Upper lobe of right lung (tissue), 1 donor: ENCODE measurements at regions not wholly inside any gene's neighbourhood (a gene's known extent, or its start where the extent isn't known, plus 50 kb on each side); places are given as distances from the start of the nearest gene placed in this dataset.

Experiments
- ATAC-seq: fragments of 200-7000 bp; cut with Tn5 transposase; one replicate; pipeline ENCODE4 v1.9.1; 2020; ENCODE audit warnings: mild to moderate bottlenecking, moderate library complexity
- DNase-seq: peaks from one replicate; pipeline ENCODE4 v3.0.0-alpha.2; 2020
- H3K27ac ChIP-seq: fragments of 200-600 bp; one replicate; pipeline ENCODE4 v1.8.0; 2022
- H3K27me3 ChIP-seq: fragments of 200-600 bp; one replicate; pipeline ENCODE4 v1.8.0; 2022; ENCODE audit warnings: mild to moderate bottlenecking
- H3K36me3 ChIP-seq: fragments of 200-600 bp; one replicate; pipeline ENCODE4 v1.8.0; 2022
- H3K4me1 ChIP-seq: fragments of 200-600 bp; one replicate; pipeline ENCODE4 v1.8.0; 2022
- H3K4me3 ChIP-seq: fragments of 200-600 bp; one replicate; pipeline ENCODE4 v1.8.0; 2022; ENCODE audit warnings: mild to moderate bottlenecking
- H3K9me3 ChIP-seq: fragments of 200-600 bp; one replicate; pipeline ENCODE4 v1.8.0; 2022
- intact Hi-C: fragments of 100-400 bp; cut with DNase I; formaldehyde crosslinking; loops from one replicate; pipeline ENCODE4 v1.11.0; 2022
- TF ChIP-seq, protein P1 (sequence below): fragments of 200-600 bp; IDR thresholded peaks from one replicate; pipeline ENCODE4 v1.8.0; 2022; ENCODE audit warnings: antibody characterized with exemption
- donor health status: DM: no; HTN: yes; CAD: no; lungs with severe emphysema.

DNA sequence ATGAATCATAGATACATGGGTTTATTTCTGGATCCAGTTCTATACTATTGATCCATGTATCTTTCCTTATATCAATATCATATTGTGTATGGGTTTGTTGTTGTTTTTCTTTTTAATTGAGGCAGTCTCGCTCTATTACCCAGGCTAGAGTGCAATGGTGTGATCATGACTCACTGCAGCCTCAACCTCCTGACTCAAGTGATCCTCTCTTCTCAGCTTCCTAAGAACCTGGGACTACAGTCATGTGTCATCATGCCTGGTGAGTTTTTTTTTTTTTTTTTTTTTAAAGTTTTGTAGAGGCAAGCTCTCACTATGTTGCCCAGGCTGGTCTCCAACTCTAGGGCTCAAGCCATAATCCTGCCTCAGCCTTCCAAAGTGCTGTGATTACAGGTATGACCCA lies 1589.4 kb upstream of the TENM4 start:
- no peak overlapping the region for H3K4me3 ChIP-seq
- H3K9me3 ChIP-seq, result no peaks in the 10 kb centered on the region
- DNase-seq, result no peak
- no peaks in the 10 kb centered on the region for H3K4me1 ChIP-seq
- intact Hi-C loops, result no loop called here
- TF ChIP-seq, protein P1, sequence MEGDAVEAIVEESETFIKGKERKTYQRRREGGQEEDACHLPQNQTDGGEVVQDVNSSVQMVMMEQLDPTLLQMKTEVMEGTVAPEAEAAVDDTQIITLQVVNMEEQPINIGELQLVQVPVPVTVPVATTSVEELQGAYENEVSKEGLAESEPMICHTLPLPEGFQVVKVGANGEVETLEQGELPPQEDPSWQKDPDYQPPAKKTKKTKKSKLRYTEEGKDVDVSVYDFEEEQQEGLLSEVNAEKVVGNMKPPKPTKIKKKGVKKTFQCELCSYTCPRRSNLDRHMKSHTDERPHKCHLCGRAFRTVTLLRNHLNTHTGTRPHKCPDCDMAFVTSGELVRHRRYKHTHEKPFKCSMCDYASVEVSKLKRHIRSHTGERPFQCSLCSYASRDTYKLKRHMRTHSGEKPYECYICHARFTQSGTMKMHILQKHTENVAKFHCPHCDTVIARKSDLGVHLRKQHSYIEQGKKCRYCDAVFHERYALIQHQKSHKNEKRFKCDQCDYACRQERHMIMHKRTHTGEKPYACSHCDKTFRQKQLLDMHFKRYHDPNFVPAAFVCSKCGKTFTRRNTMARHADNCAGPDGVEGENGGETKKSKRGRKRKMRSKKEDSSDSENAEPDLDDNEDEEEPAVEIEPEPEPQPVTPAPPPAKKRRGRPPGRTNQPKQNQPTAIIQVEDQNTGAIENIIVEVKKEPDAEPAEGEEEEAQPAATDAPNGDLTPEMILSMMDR, result no peak
- no peak overlapping the region for H3K27ac ChIP-seq
- ATAC-seq, result no peak
- no peaks in the 10 kb centered on the region for H3K36me3 ChIP-seq
- H3K27me3 ChIP-seq, result no peaks in the 10 kb centered on the region

DNA sequence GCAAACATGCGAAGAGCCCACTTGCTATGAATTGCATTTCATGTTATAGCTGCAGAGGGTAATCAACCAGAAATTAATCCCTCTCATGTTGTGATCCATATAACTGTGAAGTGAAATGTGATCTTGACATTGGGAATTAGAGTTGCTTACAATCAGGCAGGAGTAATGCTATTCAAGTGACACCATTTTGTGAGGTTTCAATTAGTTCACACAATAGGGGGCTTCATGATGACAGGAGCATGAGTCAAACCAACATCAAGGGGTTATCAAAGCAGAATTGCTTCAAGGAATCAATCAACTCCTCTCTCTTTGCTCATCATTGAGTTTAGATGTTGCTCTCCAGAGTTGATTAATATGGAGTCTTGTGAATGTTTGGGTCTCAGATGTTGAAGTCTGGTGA lies 1585.2 kb upstream of the TENM4 start:
- no peak for ATAC-seq
- intact Hi-C loops, result no loop called here
- H3K27ac ChIP-seq, result no peak overlapping the region
- H3K36me3 ChIP-seq, result no peaks in the 10 kb centered on the region
- DNase-seq, result no peak
- TF ChIP-seq, protein P1, result no peak
- H3K4me3 ChIP-seq, result no peak overlapping the region
- no peaks in the 10 kb centered on the region for H3K9me3 ChIP-seq
- H3K27me3 ChIP-seq, result no peaks in the 10 kb centered on the region
- H3K4me1 ChIP-seq, result no peaks in the 10 kb centered on the region

DNA sequence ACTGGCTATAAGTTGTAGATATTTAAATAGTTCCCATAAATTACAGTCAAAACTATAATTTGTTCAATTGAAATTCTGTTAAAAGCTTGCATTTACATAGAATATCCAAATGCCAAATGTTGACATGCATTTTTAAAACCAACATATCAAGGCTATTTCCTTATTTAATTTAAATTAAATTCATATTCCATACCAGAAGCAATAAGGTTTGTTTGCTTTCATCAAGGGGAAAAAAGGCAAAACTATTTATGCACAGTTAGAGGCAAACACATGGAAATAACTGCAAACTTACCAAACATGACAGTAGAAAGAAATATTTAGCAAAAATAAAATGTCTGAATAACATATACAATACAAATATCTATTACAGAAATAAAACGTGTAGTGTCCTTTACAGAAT lies 1581.2 kb upstream of the TENM4 start:
- Histone ChIP-seq H3K9me3 (no peaks in the 10 kb centered on the region), H3K36me3 (no peaks in the 10 kb centered on the region), H3K4me3 (no peak overlapping the region), H3K27me3 (no peaks in the 10 kb centered on the region), H3K4me1 (no peaks in the 10 kb centered on the region), H3K27ac (no peak overlapping the region)
- DNase-seq (no peak), ATAC-seq (no peak)
- intact Hi-C loops, result no loop called here
- TF ChIP-seq, protein P1, result no peak

DNA sequence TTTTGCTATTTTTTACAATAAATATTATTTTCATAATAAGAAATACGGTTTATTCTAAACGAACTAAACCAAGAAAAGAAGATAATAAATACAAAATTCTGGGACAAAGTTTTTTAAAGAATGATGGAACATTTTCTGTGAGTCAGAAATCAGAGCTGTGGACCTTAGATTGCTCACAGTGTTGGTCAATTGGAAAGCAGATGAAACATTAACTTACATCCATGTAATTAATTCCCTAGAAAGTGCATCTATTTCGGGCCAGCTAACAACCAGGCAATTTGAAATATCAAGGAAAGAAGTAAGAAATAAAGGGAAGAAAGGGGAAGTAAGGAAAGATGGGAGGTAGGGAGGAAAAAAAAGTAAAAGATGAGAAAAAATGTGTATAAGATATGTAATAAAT lies 1569.8 kb upstream of the TENM4 start:
- no peak for ATAC-seq
- Histone ChIP-seq H3K4me1 (no peaks in the 10 kb centered on the region), H3K9me3 (no peaks in the 10 kb centered on the region), H3K27ac (no peak overlapping the region), H3K27me3 (no peaks in the 10 kb centered on the region), H3K36me3 (no peaks in the 10 kb centered on the region), H3K4me3 (no peak overlapping the region)
- no peak for DNase-seq
- intact Hi-C loops, result no loop called here
- TF ChIP-seq, protein P1, result no peak

DNA sequence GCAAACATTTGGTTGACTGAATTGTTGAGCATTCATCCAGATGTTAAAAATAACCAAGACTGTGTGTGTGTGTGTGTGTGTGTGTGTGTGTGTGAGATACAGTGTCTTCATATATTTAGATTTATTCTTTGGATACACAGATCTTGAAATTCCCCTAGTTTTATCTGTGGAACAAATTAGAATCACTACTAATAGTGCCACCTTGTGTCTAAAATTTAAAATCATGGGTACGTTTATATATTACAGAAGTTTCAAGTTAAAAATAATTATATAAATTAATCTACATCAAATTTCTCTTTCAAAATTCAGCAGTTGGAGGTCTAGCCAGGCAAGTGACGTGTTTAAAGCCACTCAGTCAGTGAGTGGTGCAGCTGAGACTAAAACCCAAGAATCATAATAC lies 1566.2 kb upstream of the TENM4 start:
- ATAC-seq (no peak), DNase-seq (no peak)

DNA sequence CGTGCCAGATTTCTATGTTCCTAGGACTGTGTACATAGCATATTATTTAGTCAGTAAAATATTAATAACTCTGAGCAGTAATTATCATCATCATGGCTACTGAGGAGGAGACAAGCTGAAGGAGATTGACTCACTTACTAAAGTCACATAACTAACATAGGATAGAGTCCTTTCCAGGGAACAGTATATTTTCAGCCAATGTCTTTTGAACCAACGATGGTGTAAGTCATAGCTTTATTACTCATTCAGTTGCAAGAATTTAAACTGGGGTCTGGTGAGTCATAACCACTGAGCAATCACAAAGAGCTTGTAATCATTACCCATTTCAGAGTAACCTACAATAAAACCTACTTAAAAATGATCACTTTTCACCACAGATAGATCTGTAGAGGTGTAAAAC lies 1564.8 kb upstream of the TENM4 start:
- TF ChIP-seq, protein P1, result no peak
- intact Hi-C loops, result no loop called here
- Histone ChIP-seq H3K9me3 (no peaks in the 10 kb centered on the region), H3K4me3 (no peak overlapping the region), H3K36me3 (no peaks in the 10 kb centered on the region), H3K27me3 (no peaks in the 10 kb centered on the region), H3K4me1 (no peaks in the 10 kb centered on the region), H3K27ac (no peak overlapping the region)
- ATAC-seq (no peak), DNase-seq (no peak)

More for the DNA sequence above, 1566.2 kb upstream of the TENM4 start:
- Histone ChIP-seq H3K36me3 (no peaks in the 10 kb centered on the region), H3K4me3 (no peak overlapping the region), H3K27ac (no peak overlapping the region), H3K27me3 (no peaks in the 10 kb centered on the region), H3K4me1 (no peaks in the 10 kb centered on the region), H3K9me3 (no peaks in the 10 kb centered on the region)
- TF ChIP-seq, protein P1, result no peak
- intact Hi-C loops, result no loop called here
